Activated CD4-positive, alpha-beta T cell treated with anti-CD3 and anti-CD28 coated beads, Interleukin-2, Interleukin-4, amounts not matched to agents 100 ng/mL and 50 ng/mL, durations not matched to agents 16 hours and 8 hours (primary cell): ENCODE measurements at regions not wholly inside any gene's neighbourhood (a gene's known extent, or its start where the extent isn't known, plus 50 kb on each side); places are given as distances from the start of the nearest gene placed in this dataset.
"Not testable (repeated sequence)": the region's sequence is repeated elsewhere in the genome, so short reads cannot be mapped to it uniquely, and the experiment has no call there.

Source experiments
- DNase-seq: peaks from one replicate; pipeline ENCODE4 v3.0.0-alpha.2; 2020; ENCODE audit warnings: low spot score

DNA sequence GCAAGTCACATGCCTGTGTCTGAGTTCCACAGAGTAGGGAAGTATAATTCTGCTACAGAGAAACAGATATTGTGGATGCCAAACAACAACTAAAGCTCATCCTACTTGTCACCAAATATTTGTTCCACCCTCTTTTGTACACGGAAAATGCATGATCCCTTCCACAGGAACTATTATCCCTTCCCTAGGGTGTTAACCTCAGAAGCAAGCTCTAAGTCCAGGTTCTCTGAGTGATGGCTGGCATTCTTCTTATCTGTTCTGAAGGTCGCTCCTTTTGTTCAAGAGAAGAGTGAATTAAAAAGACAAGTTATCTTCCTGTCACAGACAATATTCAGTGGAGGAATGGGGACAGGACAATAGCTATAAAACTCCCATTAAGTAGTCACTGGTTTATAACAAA, 460.1 kb upstream of the GCFC2 start:
- no peak for DNase-seq

DNA sequence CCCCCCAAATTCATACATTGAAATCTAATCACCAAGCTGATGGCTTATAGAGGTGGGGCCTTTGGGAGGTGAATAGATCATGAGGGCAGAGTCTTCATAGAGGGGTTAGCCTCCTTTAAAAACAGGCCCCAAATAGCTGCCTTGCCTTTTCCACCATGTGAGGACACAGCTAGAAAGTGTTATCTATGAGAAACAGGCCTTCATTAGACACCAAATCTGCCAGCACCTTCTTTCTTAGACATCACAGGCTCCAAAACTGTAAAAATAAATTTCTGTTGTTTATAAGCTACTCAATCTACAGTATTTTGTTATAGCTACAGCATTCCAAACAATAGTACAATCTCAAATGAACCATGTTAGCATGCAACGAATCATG, 459.3 kb upstream of the GCFC2 start:
- no peak for DNase-seq

GRCh38 chr2:76169276-76170008, 458.7 kb upstream of the GCFC2 start:
- no peak for DNase-seq

- DNase-seq = no peak
Observed at GRCh38 chr2:76163860-76164259, 453.1 kb upstream of the GCFC2 start.

DNA sequence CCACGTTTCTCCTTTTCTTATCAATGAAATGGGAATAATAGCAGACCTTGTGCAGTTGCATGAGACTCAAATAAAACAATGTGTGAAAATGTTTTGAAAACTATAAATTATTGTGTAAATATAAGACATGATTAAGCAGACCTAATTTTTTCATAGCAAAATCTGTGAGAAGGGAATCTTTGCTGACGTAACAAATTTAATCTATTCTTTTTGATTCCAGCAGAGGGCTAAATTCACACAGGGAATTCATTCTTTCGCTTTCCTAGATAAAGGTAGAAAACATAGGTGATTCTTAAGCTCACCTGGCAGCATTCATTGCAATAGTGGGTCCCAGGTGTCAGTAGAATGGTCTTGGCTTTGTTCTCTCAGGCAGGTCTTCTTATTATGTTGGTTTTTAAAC, 450.0 kb upstream of the GCFC2 start:
- no peak for DNase-seq

DNA sequence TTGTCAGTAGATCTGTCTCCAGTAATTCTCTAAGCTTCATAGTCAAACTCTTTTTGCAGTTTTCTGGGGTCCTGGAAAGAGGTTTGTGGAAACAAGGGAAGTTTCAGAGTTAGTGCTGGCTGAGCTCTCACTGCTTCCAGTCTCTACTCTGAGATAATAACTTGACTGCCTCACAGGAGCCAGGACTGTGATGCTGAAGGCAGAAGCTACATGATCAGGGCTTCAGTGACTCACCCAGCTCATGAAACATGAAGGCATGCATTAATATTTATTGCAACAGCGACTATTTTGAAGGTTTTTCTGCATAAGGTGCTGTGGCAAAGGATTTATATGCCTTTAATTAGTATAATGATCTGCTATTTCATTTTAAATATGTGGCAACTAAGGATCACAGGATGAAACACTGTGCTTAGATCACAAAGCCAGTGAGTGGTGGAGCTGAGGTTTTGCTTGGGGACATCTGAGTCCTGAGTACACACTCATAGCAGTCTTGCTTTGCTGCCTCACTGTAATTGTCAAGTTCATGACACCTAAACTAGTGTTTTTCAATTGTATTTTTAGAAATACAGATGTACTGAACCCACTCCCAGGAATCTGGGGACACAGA, 448.4 kb upstream of the GCFC2 start:
- DNase-seq = no peak

DNA sequence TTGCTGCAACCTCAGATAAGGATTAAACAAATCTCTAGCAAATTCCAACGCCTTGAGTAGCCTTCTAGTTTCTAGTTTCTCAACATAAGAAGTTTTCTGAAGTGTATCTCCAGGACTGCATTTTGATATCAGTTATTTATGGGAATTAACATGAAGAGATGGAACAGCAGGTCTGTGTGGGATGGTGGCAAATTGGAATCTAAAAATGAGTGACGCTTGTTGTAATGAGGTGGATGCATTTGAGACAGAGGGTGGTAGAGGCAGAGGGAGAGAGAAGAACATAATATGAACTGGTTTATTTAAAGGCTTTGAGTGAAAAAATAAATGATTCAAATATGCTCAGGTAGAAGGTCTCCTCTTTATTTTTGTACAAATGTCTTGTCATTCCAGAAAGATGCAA, 446.8 kb upstream of the GCFC2 start:
- DNase-seq = no peak

DNA sequence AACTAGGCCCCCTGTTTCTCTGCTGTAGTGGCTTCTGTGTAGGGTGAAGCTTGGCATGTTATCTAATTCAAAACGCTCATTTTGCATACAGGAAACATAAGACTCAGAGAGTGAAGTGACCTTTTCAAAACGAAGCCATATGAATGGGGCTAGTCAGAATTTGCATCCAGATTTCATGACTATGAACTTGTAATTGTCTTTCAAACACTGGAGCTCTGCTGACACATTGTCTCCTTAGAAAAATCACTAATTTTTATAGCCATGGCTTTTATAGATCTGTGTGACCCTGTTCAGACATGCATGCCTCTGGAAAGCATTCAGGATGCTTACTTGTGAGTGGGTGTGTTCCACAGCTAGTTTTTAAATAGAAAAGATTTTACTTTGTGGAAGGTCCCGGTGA, 444.3 kb upstream of the GCFC2 start:
- DNase-seq = no peak

DNA sequence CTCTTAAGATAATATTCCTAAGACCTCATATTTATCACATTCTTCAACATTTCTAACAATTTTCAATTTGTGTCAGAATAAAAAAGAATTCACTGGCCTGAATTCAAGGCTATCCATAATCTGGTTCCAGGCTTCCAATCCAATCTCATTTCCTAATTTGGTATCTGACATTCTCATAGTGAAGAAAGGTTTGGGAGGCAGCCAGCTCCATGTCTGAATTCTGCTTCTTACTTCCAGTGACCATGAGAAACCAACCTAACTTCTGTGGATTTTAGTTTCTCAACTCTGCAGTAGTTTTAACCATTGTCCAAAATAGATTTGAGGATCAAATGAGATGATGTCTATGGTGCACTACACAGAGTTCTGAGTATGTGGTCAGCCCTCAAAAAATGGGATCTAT, 439.1 kb upstream of the GCFC2 start:
- no peak for DNase-seq

GRCh38 chr2:76139303-76139702, 428.6 kb upstream of the GCFC2 start:
- not testable (repeated sequence) for DNase-seq

- no peak for DNase-seq
Observed at GRCh38 chr2:76128622-76129021, 417.9 kb upstream of the GCFC2 start.

DNA sequence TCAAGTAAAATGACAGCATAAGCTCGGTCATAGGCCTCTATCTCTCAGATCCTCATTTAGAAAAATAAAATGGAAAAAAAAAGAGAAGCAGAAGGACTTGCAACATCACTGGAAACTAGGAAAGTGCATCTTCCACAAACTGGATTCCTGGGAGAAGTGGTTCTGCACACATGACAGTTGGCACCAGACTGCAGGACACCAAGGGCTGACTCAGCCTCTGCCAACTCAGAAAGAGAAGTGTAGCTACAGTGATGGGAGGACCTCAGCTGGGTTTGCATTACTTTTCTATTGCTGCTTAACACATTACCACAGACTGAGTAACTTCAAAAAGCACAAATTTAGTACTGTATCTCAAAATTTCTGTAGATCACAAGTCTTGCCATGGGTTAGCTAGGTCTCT, 409.5 kb upstream of the GCFC2 start:
- no peak for DNase-seq

- no peak for DNase-seq
Observed at GRCh38 chr2:76089683-76090082, 379.0 kb upstream of the GCFC2 start.

- no peak for DNase-seq
Observed at GRCh38 chr2:76083248-76083647, 372.5 kb upstream of the GCFC2 start.

DNA sequence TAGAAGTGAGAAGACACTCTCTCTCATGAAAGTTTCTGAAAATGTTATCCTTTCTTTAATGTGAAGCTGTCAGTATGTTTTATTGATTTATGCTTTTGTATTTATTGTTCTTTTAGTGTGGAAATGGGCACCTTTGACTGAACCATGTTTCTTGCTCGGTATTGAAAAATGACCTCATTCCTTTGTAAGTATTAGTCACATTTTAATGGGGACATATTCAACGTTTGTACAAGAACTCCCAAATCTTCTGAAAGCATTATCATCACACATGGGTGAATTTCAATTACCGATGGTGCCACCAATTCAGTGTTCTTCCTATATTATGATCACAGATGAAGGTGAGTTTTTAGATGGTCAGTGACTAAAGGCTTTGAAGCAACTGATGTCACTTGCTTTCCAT, 371.8 kb upstream of the GCFC2 start:
- DNase-seq = no peak

- DNase-seq = no peak
Observed at GRCh38 chr2:76080154-76080553, 369.4 kb upstream of the GCFC2 start.

- DNase-seq = no peak
Observed at GRCh38 chr2:76075126-76075525, 364.4 kb upstream of the GCFC2 start.

- no peak for DNase-seq
Observed at GRCh38 chr2:76073992-76074604, 363.4 kb upstream of the GCFC2 start.

DNA sequence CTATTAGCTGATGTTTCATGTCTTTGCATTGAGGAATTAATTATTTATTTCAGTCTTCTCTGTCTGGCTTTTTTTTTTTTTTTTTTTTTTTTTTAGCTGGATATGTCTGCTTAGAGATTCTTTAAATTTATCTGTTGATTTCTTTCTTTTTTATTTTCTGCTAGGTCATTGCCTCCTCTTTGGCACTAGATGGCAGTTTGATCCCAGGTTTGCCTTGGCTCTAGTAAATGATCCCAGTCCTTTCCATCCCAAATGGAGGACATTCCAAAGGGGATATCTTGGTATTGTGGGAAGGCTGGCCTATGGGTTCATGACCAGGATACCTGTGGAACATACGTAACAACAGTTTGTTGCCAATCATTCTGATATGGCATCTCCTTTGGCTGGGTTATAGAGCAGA, 339.5 kb upstream of the GCFC2 start:
- DNase-seq = no peak

- no peak for DNase-seq
Observed at GRCh38 chr2:76044701-76045100, 334.0 kb upstream of the GCFC2 start.

DNA sequence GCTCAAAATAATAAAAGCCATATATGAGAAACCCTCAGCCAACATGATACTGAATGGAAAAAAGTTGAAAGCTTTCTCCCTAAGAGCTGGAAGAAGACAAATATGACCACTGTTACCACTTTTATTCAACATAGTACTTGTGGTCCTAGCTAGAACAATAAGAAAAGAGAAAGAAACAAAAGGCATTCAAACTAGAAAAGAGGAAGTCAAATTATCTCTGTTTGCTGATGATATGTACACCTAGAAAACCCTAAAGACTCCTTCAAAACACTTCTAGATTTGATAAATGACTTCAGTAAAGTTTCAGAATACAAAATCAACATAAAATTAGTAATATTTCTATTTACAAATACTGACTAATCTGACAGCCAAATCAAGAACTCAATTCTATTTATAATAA, 328.8 kb upstream of the GCFC2 start:
- DNase-seq = no peak

GRCh38 chr2:76027761-76028160, 317.0 kb upstream of the GCFC2 start:
- no peak for DNase-seq

DNA sequence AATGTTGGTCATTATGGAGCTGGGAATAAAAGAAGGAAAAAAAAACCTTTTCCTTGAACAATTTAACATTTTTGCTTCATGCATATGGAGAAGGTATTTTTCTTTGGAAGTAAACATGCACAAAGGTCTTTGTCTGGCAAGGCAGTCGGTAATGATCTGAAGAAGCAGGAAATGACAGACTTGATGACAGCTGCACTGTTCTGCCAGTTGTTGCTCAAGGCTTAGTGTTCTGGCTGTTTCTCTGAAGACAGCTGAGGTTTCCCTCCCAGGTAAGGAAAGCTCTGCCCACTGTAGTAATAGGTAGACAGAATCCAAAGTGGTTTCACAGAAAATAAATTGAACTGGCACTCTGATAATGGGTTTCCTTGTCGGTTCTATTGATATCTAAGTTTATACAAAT, 308.4 kb upstream of the GCFC2 start:
- DNase-seq = no peak

- no peak for DNase-seq
Observed at GRCh38 chr2:76009484-76009883, 298.8 kb upstream of the GCFC2 start.
